A673 (cell line): ENCODE measurements at regions not wholly inside any gene's neighbourhood (a gene's known extent, or its start where the extent isn't known, plus 50 kb on each side); places are given as distances from the start of the nearest gene placed in this dataset.

Source experiments
- BruUV-seq: library from RNA; stranded (reverse); fragments of 400-500 nt; replicated peaks from 2 replicates; lab custom pipeline; 2021; lab: Mats Ljungman, UMichigan
- CTCF ChIA-PET: fragments of 300-600 bp; sonication (Branson Sonifier 250); formaldehyde crosslinking; loops from one replicate; lab custom pipeline; 2022; ENCODE audit warnings: antibody characterized with exemption; lab: Charles Lee
- POLR2A ChIA-PET: fragments of 300-600 bp; sonication (Branson Sonifier 250); formaldehyde crosslinking; loops from one replicate; lab custom pipeline; 2022; ENCODE audit warnings: antibody characterized with exemption; ENCODE audit not compliant: low non-redundant PET; lab: Charles Lee
- DNase-seq: peaks from one replicate; pipeline ENCODE4 v3.0.0-alpha.2; 2015; ENCODE audit warnings: low spot score
- H3K27ac ChIP-seq: fragments of 200-600 bp; sonication (generic); 2 replicates; pipeline ENCODE4 v1.5.1; 2016; ENCODE audit warnings: mixed run types, low read depth, mild to moderate bottlenecking, mixed read lengths, antibody characterized with exemption, low read length; ENCODE audit not compliant: poor library complexity, severe bottlenecking
- H3K27me3 ChIP-seq: fragments of 200-600 bp; sonication (generic); replicated peaks from 2 replicates; pipeline ENCODE4 v1.6.1; 2017; ENCODE audit warnings: mixed run types, low read depth, mild to moderate bottlenecking, mixed read lengths, antibody characterized with exemption, low read length; ENCODE audit not compliant: insufficient read depth, poor library complexity
- H3K36me3 ChIP-seq: fragments of 200-600 bp; sonication (generic); 2 replicates; pipeline ENCODE4 v1.6.1; 2016; ENCODE audit warnings: mixed run types, mild to moderate bottlenecking, mixed read lengths, antibody characterized with exemption, low read length; ENCODE audit not compliant: insufficient read depth, poor library complexity, severe bottlenecking
- H3K4me1 ChIP-seq: fragments of 200-600 bp; sonication (generic); 2 replicates; pipeline ENCODE4 v1.6.1; 2017; ENCODE audit warnings: mixed run types, mild to moderate bottlenecking, mixed read lengths, antibody characterized with exemption, low read length; ENCODE audit not compliant: insufficient read depth, poor library complexity, severe bottlenecking
- H3K4me3 ChIP-seq: fragments of 200-600 bp; sonication (generic); 2 replicates; pipeline ENCODE4 v1.5.1; 2016; ENCODE audit warnings: low read depth, mixed run types, mild to moderate bottlenecking, mixed read lengths, low read length; ENCODE audit not compliant: poor library complexity, severe bottlenecking
- H3K9me3 ChIP-seq: fragments of 200-600 bp; sonication (generic); 2 replicates; pipeline ENCODE4 v1.6.1; 2016; ENCODE audit warnings: mixed run types, low read depth, mild to moderate bottlenecking, mixed read lengths, antibody characterized with exemption, low read length; ENCODE audit not compliant: poor library complexity, severe bottlenecking
- EZH2 ChIP-seq: fragments of 200-600 bp; sonication (generic); IDR thresholded peaks from 2 replicates; pipeline ENCODE4 v1.6.1; 2017; ENCODE audit warnings: borderline replicate concordance, low read depth, mild to moderate bottlenecking, mixed read lengths, antibody characterized with exemption, low read length; ENCODE audit not compliant: poor library complexity, severe bottlenecking
- intact Hi-C: fragments of 100-400 bp; cut with micrococcal nuclease; formaldehyde crosslinking; loops from one replicate; pipeline ENCODE4 v1.10.0; 2022; ENCODE audit not compliant: unreplicated experiment
- TF ChIP-seq, protein P1 (sequence below): fragments of 300-800, 200-600 bp; sonication (generic); conservative IDR thresholded peaks from 2 replicates; pipeline ENCODE4 v1.5.1; 2017; ENCODE audit warnings: low read depth, mild to moderate bottlenecking, antibody characterized with exemption, low read length, moderate library complexity, mixed read lengths

DNA sequence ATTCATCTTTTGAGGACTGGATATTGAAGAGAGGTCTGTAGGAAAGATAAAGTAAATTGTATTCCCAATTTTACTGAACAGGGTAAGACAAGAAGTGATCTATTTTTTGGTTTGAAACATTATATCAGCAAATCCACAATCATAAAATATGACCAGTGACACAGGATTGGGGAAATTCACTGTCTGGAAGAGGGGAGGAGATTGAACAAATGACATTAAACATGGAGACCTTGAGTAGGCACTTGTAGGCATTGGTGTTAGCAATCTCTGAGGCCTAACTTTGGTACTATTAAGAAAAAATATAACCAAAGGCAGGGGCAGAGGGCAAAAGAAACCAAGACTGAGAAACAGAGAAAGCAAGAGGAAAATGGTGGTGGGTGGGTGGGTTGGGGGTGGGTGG lies 132.6 kb upstream of the TMEM161B start:
- H3K27me3 ChIP-seq, result no peaks in the 10 kb centered on the region
- no peaks in the 10 kb centered on the region for H3K9me3 ChIP-seq
- no peak for DNase-seq
- H3K36me3 ChIP-seq, result no peaks in the 10 kb centered on the region
- TF ChIP-seq, protein P1, sequence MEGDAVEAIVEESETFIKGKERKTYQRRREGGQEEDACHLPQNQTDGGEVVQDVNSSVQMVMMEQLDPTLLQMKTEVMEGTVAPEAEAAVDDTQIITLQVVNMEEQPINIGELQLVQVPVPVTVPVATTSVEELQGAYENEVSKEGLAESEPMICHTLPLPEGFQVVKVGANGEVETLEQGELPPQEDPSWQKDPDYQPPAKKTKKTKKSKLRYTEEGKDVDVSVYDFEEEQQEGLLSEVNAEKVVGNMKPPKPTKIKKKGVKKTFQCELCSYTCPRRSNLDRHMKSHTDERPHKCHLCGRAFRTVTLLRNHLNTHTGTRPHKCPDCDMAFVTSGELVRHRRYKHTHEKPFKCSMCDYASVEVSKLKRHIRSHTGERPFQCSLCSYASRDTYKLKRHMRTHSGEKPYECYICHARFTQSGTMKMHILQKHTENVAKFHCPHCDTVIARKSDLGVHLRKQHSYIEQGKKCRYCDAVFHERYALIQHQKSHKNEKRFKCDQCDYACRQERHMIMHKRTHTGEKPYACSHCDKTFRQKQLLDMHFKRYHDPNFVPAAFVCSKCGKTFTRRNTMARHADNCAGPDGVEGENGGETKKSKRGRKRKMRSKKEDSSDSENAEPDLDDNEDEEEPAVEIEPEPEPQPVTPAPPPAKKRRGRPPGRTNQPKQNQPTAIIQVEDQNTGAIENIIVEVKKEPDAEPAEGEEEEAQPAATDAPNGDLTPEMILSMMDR, result no peak
- no peak for TF ChIP-seq EZH2
- no peak overlapping the region for H3K27ac ChIP-seq
- no TSS peak for BruUV-seq
- H3K4me3 ChIP-seq, result no peak overlapping the region
- ChIA-PET POLR2A (no interaction called here), CTCF (no interaction called here)
- H3K4me1 ChIP-seq, result no peaks in the 10 kb centered on the region
- intact Hi-C loops, result no loop called here

DNA sequence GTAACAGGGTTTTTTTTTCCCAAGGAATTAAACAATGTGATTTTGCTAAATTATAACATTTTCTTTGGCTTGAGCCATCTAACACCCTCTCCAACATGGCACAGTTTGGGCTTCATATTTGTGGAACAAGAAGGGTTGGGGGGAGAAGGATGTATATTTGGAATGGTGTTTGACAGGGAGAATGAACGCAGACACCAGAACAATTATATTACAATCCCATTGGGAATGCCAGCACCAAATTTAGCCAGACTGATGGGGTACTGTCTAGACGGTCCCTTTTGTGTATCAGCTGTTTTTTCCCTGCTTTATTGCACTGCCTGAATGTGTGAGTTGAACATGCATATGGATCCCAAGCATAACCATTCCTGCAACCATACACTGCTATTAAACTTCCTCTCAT lies 130.9 kb upstream of the TMEM161B start:
- H3K36me3 ChIP-seq, result no peaks in the 10 kb centered on the region
- BruUV-seq, result no TSS peak
- no peaks in the 10 kb centered on the region for H3K4me1 ChIP-seq
- no peak for DNase-seq
- intact Hi-C loops, result loop anchor here (5.0 kb wide), 1 partner anchor 273 kb away; no protein-coding TSS in a partner anchor
- TF ChIP-seq EZH2, result no peak
- TF ChIP-seq, protein P1, result no peak
- H3K27ac ChIP-seq, result no peak overlapping the region
- ChIA-PET CTCF (no interaction called here), POLR2A (no interaction called here)
- H3K4me3 ChIP-seq, result no peak overlapping the region
- H3K9me3 ChIP-seq, result no peaks in the 10 kb centered on the region
- no peaks in the 10 kb centered on the region for H3K27me3 ChIP-seq

DNA sequence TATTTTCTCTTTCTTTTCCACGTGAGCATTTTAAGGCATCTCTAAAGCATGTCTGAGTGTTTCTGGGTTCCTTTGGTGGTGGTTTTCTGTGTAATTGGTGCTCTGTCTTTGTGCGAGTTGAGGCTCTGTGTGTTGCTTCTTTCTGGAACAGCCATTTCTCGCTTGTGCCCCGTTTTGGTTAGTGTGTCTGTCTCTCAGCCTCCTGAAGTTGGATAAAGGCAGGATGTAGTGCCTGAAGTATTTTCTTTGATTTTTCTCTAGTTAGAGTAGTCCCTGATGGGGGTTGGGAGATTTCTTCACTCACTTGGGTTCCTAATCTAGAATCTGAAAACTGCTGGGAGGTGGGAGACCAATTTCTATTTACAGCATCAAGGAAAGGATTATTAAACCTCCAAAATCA lies 129.7 kb upstream of the TMEM161B start:
- Histone ChIP-seq H3K4me3 (no peak overlapping the region), H3K9me3 (no peaks in the 10 kb centered on the region), H3K27me3 (no peaks in the 10 kb centered on the region), H3K36me3 (no peaks in the 10 kb centered on the region), H3K4me1 (no peaks in the 10 kb centered on the region), H3K27ac (peak overlapping the region; percentile 27)
- BruUV-seq, result no TSS peak
- no peak for DNase-seq
- ChIA-PET CTCF (no interaction called here), POLR2A (no interaction called here)
- TF ChIP-seq, protein P1, result no peak
- no peak for TF ChIP-seq EZH2
- intact Hi-C loops, result loop anchor here (5.0 kb wide), 1 partner anchor 274 kb away; no protein-coding TSS in a partner anchor
